AG04449 (cell line): ENCODE measurements at regions not wholly inside any gene's neighbourhood (a gene's known extent, or its start where the extent isn't known, plus 50 kb on each side); places are given as distances from the start of the nearest gene placed in this dataset.

Source experiments
- CTCF ChIA-PET: fragments of 350-600 bp; formaldehyde crosslinking; extraction: SDS; loops from one replicate; lab custom pipeline; 2021; ENCODE audit warnings: antibody characterized with exemption; lab: Yijun Ruan, JAX
- POLR2A ChIA-PET: fragments of 400-600, 350-600 bp; formaldehyde crosslinking; extraction: SDS; loops from one replicate; lab custom pipeline; 2020; ENCODE audit warnings: antibody characterized with exemption, inconsistent platforms; lab: Yijun Ruan, JAX
- DNase-seq: peaks from one replicate; pipeline ENCODE4 v3.0.0-alpha.2; 2010; ENCODE audit warnings: low read depth, low spot score
- H3K4me3 ChIP-seq: 2 replicates; pipeline ENCODE4 v1.5.1; 2011; ENCODE audit warnings: low read depth, mild to moderate bottlenecking, control low read depth, low read length
- TF ChIP-seq, protein P1 (sequence below): IDR thresholded peaks from one replicate; pipeline ENCODE4 v1.5.1; 2011; ENCODE audit warnings: mild to moderate bottlenecking, moderate library complexity, low read length, control low read depth, inconsistent platforms; ENCODE audit not compliant: insufficient read depth; ENCODE audit errors: missing control alignments

DNA sequence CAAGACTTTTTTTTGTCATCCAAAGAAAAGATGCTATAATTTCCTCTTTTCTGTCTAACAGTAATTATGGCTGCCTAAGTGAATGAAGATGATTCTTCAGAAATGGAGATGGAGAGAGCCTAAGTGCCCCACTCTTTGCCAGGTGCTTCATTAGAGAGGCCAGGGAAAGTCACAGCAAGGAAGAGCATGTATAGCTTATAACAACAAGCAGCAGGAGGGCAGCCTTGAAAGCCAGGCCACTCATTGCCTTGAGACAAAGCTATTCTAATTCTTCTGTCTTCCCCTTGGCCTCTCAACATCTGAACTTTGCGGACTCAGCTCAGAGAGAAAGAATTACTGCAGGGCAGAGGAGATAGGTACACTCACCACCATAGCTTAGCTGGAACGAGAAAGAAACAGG, 112.0 kb upstream of the ZNF366 start:
- TF ChIP-seq, protein P1, sequence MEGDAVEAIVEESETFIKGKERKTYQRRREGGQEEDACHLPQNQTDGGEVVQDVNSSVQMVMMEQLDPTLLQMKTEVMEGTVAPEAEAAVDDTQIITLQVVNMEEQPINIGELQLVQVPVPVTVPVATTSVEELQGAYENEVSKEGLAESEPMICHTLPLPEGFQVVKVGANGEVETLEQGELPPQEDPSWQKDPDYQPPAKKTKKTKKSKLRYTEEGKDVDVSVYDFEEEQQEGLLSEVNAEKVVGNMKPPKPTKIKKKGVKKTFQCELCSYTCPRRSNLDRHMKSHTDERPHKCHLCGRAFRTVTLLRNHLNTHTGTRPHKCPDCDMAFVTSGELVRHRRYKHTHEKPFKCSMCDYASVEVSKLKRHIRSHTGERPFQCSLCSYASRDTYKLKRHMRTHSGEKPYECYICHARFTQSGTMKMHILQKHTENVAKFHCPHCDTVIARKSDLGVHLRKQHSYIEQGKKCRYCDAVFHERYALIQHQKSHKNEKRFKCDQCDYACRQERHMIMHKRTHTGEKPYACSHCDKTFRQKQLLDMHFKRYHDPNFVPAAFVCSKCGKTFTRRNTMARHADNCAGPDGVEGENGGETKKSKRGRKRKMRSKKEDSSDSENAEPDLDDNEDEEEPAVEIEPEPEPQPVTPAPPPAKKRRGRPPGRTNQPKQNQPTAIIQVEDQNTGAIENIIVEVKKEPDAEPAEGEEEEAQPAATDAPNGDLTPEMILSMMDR = no peak
- ChIA-PET POLR2A (no interaction called here), CTCF (interaction anchor here (0.9 to 2.1 kb wide), 4 partner anchors 8 to 214 kb away, joined by 3 to 24 read pairs (median 4); no protein-coding TSS in a partner anchor)
- DNase-seq = no peak
- no peak overlapping the region for H3K4me3 ChIP-seq

- ChIA-PET POLR2A (no interaction called here), CTCF (interaction anchor here (0.9 to 2.1 kb wide), 4 partner anchors 8 to 215 kb away, joined by 3 to 24 read pairs (median 4); no protein-coding TSS in a partner anchor)
- TF ChIP-seq, protein P1 = no peak
- no peak overlapping the region for H3K4me3 ChIP-seq
- DNase-seq = no peak
Observed at GRCh38 chr5:72618708-72619107, 111.5 kb upstream of the ZNF366 start.

DNA sequence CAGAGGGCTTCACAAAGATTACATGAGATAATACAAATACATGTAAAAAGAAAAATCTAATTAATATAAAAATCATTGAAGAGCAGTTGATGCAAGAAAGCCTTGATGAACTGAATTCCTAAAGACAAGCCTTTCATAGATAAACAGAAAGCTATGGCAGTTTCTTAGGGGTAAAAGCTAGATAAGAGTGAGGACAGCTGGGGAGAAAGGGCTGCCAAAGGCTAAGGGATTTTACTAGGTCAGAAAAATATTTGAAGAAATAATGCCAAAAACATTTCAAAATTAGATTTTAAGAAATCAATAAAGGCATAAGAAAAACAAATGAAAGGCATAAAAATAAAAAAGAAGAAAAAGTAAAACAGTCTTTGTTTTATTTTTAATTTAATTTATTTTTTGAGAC, 107.9 kb upstream of the ZNF366 start:
- ChIA-PET POLR2A (no interaction called here), CTCF (interaction anchor here (0.8 to 1.6 kb wide), 4 partner anchors 8 to 11 kb away, joined by 3 to 6 read pairs (median 4); no protein-coding TSS in a partner anchor)
- TF ChIP-seq, protein P1 = no peak
- no peak for DNase-seq
- H3K4me3 ChIP-seq = no peak overlapping the region

GRCh38 chr5:72613515-72613914, 106.3 kb upstream of the ZNF366 start:
- CTCF ChIA-PET = interaction anchor here (5.2 kb wide), 1 partner anchor 9 kb away, joined by 61 read pairs; no protein-coding TSS in a partner anchor
- POLR2A ChIA-PET = no interaction called here
- DNase-seq = no peak
- TF ChIP-seq, protein P1 = no peak
- H3K4me3 ChIP-seq = no peak overlapping the region

- TF ChIP-seq, protein P1 = no peak
- ChIA-PET POLR2A (no interaction called here), CTCF (interaction anchor here (0.8 to 6.0 kb wide), 5 partner anchors 10 to 293 kb away, joined by 3 to 109 read pairs (median 51); partner anchors contain the start of genes MRPS27, PTCD2 and TNPO1)
- no peak for DNase-seq
- H3K4me3 ChIP-seq = no peak overlapping the region
Observed at GRCh38 chr5:72612810-72613209, 105.6 kb upstream of the ZNF366 start.

DNA sequence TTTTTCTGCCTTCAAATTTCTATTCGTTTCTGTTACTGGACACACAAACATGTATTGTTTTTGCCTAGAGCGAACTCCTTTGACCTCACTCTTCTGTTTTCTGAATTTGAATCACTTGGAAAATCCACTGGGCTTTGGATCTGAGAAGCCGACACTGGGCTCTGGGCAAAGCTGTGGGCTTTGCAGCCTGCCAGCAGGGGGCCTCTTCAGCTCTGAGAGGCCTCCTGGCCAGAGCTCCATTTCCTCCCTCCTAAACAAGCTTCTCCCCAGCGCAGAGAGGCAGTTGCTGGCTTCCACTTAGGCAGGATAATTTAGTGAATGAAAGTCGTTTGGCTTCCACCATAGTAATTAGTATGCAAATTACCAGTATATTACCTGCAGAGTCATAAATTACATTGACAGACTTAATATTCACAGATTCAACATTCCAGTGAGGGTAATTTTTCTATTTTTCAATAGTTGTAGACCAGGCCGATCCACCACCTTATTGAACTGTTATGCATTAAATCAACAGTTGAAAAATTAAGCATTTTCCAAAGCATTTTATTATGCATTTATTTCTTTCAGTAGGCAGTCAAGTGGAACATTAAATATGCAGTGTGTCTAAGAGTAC, 104.0 kb upstream of the ZNF366 start:
- CTCF ChIA-PET = interaction anchor here (0.7 to 6.0 kb wide), 33 partner anchors 9 to 271 kb away, joined by 3 to 109 read pairs (median 4); partner anchors contain the start of gene TNPO1
- POLR2A ChIA-PET = interaction anchor here (0.9 kb wide), 1 partner anchor 206 kb away, joined by 3 read pairs; no protein-coding TSS in a partner anchor
- TF ChIP-seq, protein P1 = peak; percentile 94
- no peak for DNase-seq
- H3K4me3 ChIP-seq = no peak overlapping the region
